NCI-H1930 (cell line): ENCODE measurements at regions not wholly inside any gene's neighbourhood (a gene's known extent, or its start where the extent isn't known, plus 50 kb on each side); places are given as distances from the start of the nearest gene placed in this dataset.
A peak's percentile ranks its signal among the peaks of the same experiment; 100 is the strongest.

Source experiments
- DNase-seq, 2 experiments: peaks; one replicate each; lab custom pipeline; 2025; lab: John Stamatoyannopoulos, UW

DNA sequence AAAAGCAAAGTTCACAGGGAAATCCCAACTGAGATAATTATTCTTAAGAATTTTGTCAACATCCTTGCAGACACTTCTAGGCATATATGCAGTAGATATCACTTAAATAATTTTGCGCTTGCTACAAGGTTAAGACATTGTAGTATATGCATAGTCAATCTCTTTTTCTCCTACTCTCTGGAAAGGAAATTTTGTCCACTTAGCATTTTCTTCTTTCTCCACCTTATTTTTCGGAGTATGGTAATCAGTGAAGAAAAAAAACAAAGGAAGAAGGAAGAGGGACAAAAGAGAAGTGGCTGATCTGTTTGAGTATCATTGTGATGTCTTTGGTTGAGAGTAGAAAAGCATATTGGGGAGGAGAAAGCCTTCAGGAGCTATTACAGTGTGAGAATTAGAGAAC is 104.6 kb downstream of the LACC1 start:
- no peak for DNase-seq

DNA sequence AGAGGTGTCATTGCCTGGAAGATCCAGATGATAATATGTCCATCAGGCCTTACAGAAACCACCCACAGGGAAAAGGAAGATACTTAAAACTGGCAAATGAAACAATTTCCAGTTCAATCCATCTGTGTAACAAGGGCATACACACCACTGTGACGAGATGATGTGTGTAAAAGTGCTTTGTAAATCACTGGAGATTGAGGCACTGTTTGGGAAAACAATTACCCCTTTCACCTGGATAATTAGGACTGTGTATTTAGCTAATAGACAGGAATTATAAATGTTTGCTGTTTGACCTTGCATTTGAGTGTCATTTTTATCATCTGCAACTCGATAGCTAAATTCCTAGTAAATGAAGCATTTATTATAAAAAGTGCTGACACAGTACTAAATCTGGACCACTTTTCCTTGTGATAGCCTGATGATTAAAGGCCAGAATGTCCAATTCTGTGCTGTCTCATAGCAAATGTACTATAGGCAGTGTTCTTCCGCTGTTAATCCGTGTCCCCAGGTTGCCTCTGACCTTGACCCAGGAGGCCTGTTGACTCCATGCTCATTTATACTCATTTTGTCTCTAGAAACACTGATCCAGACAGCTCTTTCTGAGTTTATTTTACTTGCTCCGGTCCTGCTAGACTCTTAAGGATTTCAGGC is 105.8 kb downstream of the LACC1 start:
- DNase-seq: peak; percentile 39 to 72

DNA sequence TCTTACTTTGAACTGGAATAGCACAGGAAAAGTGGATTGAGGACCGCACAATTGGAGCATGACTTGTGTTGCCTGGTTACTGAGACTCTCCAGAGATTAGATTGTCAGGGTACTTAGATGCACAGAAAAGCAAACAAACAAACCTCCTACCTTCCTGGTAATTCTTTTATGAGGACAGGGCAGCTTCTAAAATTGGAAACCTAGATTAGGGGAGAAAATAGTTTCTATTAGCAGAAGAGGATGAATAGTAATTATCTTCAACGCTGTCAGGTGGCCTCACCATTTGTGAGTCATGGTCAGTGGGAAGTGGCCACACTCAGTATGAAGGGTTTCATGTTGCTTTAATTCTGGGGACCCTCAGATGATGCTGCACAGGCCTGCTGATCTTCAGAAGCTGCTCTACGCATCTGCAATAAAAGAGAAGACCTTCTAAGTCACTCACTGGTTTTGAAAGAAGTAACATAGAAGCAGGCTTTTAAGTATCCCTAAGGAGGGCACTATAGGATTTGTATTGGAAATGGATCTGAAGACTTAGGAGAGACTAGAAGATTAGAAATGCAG is 106.8 kb downstream of the LACC1 start:
- DNase-seq: peak in 1 of 2 experiments; percentile 33

DNA sequence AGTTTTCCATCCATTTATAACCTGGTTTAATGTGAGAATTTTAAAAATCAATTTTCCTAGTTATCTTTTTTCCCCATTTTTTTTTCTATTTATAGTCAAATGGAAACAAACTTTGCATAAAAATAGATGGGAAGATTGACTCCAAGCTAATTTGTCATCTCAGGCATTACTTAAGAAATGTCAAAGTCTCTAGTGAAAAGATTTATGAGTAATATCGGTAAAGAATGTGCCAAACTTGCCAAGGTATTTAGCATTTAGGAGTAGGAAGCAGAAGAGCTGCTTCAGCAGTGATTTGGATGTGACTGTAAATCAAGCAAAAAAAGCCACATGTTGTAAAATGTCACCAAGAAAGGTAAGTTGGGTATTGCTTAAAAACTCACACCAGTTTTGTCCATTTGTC is 108.6 kb downstream of the LACC1 start:
- DNase-seq: no peak

DNA sequence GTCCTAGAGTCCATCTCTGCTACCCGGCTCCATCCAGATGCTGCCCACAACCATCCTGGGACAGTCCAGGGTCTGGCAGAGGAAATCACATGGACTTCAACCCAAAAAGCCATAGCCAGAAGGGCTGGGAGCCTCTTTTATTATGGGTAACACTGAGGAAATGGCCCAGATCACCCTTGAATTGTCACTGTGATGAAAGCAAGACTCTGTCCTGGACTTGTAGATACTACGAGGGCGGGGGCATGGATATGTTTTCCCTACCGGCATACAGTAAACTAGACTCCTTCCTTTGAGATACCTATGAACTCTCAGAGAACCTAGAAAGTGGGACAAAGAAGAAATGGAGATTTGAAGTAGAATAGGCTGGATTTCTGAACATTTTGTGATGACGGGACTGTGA is 110.3 kb downstream of the LACC1 start:
- DNase-seq: no peak

DNA sequence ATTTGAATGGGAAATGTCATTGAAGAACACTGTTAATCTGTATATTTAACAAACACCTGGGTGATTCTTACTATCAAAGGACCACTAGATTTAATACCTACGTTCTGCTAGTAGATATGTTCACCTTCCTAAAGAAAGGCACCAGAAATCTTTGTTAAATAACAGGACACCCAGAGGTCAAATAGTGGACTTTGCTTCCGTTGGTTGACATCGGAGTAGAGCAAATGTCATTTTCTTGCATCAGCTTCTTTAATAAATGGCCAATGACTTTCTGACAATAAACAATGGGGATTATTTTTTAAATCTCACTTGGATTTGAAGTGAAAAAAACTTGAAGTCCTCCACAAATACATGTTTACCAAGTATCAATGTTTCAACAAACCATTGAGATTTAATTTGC is 111.1 kb downstream of the LACC1 start:
- DNase-seq: no peak

DNA sequence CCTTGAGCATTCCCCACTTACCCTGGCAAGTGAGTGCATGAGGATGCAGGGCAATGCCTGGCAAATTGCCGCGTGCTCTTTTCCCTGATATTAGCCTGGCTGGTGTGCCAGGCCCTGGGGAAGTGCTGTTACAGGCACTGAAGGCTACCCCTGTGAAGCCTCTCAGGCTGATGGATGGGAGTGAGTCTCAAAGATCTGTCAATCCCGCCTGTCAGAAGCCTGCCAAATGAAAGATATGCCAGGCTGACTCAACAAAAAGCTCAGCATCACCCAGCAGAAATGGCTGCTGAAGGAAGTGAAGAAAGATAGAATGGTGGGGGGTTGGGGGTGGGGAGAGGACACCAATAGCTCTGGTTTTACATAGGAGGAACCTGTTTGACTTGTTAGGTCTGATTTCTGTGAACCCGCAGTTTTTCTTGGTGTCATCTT is 112.1 kb downstream of the LACC1 start:
- no peak for DNase-seq

DNA sequence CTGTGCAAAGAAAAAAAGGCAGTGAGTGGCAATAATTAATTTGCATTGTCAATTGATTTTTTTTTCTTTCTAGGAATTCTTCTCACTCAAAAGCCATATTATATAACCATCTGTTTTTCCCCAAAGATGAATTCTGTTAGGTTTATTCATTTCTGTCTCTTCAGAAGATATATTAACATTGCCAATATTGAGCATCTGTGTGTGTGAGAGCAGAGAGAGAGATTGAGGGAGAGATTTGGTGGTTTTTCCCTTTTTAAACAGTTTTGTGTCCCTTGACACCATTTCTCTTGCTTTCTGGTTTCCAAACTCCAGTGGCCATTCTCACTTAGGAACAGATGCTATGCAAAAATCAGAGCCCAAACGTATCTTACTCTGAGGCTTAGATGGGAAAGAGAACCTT is 112.5 kb downstream of the LACC1 start:
- no peak for DNase-seq

DNA sequence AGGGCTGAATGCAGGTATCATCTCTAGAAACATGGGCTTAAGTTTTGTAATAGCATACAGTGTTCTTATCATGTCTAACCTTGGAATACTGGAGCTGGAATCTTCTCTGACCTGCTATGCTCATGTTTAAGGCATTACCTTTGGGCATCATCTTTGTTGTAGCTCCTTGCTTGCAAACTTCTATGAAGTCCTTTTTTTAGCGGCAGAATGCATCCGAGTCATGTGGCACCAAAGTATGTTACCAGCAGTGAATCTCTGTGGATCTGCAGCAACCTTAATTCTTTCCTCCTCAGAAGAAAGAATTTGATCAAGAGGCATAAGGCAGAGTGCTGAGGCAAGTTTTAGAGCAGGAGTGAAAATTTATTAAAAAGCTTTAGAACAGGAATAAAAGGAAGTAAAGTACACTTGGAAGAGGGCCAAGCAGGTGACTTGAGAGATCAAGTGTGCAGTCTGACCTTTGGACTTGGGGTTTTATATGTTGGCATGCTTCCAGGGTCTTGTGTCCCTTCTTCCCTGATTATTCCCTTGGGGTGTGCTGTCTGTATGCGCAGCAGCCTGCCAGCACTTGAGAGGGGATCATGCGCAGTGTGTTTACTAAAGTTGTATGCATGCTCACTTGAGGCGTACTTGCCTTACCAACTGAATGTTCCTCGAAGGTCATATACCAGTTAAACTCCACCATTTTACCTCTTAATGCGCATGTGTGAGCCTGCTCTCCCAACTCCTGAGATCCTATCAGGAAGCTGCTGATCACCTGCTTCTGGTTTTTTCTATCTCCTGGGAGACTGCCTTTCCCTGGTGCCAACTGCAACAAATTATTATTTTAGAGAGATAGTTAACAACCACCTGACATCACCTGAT is 115.5 kb downstream of the LACC1 start:
- DNase-seq: no peak

DNA sequence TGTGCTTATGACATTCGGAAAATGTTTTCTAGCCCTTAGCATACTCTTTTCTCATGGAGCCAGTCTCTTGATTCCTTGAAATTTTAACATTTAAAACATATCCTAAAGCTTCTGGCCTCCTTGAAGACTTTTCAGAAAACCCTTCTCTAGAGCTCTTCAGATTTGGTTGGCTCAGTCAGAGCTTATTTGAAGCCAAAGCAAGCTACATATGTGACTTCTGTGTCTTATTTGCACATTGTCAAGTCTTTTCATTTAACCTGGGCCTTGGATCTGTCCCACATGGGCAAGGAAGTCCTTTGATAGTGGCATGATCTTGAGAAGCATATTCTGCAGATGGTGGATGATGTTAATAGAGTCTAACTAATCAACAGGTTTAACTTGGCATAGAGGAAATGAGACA is 116.5 kb downstream of the LACC1 start:
- DNase-seq: no peak

DNA sequence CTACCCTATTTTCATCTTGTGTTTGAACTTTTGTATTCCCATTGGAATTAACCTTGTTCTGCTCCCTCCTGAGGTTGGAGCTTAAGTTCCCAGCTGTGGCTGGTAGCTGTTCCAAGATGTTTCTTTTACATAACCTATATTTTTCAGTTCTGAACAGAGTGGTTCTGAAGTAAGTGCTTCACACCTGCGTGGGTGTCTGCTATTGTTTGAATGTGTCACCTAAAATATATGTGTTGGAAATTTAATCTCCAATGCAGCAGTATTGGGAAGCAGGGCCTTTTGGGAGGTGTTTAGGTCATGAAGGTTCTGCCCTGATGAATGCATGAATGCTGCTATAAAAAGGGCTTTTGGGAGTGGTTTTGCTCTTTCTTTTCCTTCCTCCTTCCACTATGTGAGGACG is 123.8 kb downstream of the LACC1 start:
- DNase-seq: no peak

DNA sequence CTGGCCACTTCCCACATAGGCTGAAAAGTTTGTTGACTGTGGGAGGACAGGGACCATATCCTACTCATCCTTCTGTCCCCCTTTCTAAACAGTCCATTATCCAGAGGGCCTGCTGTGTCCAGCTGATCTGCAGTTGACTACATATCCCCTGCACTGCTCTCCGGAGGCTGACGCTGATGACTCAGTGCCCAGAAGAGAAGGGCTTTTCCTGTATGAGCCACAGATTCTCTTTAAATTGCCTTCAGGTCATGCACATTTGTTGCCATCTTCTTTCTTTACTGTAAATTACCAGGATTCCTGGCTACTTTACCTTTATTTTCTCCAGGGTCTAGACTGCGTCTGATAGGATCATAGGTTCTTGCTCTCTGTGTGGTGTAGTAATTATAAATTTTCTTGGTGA is 125.2 kb downstream of the LACC1 start:
- DNase-seq: no peak

DNA sequence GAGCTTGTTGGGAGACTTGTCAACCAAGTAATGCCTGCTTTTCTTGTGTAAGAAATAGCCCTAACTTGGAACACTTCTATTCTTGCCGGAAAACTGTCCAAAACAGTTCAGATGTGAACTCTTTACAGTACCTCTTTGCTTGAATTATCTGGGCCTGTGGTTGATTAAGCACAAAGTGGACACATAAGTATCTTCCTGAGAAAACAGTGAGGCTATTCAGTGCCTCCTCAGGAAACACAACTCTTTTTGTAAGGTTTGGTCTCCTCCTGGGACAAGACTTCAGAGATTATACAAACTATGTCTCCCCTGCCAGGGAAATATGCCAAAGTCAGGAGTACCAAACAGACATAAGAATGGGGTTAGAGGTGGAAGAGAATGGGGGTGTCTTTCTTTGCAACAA is 127.7 kb downstream of the LACC1 start:
- no peak for DNase-seq

DNA sequence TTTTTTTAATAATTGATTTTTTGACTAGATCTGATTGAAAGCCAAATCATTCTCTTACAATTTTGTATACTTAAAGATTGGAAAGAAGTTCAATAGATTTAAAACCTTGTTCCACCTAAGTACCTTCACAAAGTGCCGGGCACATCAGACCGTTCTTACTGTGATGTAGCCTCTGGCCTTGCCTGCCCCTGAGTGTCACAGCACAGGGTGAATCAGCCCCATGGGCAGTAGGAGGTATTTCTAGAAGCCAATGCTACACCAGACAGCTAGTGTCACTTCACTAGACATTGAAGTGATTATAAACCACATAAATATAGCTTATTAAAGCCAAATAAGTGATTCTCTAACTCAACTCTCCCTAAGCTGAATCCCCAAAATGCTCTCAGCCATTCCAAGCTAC is 131.3 kb downstream of the LACC1 start:
- no peak for DNase-seq

DNA sequence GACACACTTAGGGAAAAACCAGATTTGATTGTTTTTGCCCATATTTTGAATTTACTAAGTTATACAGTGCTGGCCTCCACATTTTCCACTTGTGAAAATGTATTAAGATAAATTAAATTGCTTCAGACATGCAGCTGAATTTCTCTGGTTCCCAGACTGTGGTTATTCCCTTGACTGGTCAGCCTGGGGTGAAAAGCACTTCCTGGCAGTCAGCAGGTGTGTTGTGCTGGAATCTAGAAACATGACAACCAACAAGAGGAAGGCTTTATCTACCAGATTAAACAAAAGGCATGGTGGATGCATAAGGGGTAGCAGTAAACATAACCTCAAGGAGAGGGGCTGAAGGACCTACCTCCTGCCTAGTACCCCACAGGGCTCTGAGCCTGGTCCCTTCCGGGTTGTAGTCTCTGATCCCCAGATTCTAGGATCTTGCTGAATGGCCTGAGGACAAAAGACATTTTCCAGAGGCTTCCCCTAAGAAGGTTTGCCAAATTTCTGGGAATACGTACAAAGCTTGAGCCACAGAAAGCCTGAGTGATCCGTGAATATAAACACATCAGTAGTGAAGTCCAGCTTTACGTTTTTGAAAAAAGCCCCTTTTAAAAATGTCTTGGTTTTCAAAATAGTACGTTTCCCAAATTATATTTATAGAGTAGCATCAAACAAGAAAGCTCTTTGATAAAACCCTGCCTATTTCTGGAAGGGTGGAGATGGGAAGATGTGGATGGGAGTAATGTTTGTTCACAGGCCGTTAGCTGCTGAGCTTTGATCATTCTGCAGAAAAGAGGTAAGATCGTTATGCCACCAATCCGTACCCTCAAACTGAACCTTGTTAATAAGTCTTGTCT is 133.4 kb downstream of the LACC1 start:
- no peak for DNase-seq

DNA sequence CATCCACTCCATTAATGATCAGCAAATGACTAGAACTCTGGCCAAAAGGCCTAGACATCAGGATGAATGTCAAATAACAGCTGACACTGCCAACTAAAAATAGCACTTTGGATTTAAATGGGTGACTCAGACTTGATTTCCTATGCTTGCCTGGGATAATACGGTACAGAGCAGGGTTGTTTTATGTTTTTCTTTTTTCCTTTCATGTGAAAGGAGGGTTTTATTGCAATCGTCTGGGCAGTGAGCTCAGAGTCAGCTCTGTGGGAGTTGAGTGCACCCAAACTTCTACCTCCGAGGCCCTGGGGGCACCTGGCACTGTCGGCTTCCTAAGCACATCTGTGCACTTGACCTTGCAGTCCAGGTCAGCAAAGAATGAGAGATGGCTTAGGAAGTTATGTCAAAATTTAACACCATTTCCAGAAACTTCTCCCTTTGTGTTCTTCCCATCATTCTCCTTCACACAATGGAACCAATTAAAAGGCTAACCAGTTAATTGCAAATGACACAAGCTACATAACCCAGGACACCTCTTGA is 134.1 kb downstream of the LACC1 start:
- no peak for DNase-seq

DNA sequence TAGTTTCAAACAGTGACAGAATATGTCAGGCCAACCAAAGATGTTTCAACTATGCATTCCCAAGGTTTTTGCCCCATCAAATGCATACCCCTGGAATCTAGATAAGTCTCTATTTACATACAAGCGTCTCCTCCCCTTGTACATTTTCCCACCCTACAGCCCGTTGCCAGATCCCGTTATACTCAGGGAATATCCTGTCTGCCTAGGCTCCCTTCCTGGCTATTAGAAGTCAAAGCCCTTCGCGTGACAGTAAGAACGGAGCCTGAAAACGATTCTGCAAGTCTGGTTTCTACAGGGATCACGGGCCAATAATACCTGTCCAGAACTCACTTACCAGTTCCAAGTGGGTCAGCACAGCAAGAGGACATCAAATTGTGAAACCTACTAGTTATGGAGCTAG is 134.8 kb downstream of the LACC1 start:
- no peak for DNase-seq

DNA sequence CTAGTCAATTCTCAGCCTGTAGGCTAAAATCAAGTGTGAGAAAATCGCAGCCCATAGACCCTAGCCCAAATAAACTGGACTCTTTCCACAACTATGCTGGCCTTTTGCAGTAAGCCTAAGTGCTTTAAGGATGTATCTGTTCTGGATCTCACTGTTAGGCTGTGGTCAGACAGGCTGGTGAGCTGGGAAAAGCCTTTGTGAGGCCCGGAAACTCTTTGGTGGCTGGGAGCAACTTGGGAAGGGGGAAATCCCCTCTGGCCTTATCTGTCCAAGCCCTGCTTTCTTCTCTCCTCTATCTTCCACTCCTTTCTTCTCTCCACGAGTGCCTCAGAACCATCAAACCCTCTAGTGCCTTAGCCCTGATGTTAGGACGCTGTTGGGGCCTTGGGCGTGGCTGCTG is 135.4 kb downstream of the LACC1 start:
- DNase-seq: no peak

DNA sequence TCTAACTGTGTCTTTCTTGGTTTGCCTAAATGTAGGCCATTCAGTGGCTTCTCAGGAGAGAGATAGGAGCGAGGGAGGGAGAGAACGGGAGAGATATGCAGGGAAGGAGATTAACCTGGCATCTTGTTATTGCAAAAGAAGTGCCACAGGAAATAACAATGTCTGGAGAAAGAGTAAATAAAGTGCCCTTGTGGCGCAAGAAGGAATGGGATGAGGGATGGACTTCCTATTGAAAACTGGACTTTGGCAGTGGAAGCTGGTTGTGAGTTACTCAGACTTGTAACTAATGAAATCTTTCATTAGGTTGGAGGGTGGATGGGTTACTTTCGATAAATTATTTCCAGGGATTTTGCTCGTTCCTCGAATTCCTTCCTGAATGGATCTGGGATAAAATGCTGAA is 136.1 kb downstream of the LACC1 start:
- no peak for DNase-seq

DNA sequence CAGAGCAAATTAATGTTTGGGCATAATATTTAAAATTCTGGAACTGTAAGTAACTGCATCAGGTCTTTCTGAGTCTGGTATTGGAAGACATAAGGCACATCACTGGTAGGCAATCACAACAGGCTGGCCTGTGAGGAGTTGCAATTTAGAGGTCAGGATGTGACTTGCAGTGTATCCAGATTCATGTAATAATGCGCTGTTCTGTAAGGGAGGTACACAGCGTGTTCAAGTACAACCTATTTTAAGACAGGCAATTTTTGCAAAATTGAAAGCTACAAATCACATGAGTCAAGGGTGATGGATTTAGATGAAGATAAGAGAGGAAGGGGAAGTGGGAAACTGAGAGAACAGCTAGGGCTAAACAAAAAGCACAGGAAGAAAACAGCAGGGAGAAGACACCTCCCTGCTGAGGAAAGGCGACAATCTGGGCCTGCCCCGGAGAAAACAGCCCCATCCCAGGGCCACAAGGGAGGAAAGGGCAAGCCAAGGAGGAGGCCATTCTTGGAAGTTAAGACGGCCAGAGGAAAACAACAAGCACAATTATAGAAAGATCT is 138.1 kb downstream of the LACC1 start:
- DNase-seq: no peak

DNA sequence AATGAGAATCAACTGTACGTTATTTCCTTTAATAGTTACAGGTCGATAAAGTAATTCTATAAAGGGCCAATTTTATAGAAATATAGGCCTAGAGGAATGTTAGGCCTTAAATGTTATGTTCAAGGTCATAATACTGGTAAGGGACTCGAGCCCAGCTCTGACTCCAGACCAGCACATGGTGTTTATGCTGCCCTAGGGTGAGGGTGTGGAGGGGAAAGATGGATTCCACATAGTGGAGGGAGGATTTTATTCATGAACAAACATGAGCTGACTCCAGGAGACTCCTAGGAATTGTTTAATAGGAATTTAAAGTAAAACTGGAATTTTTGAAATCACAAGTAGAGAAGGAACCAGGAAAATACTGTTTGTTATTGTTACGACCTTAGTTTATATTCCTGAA is 139.9 kb downstream of the LACC1 start:
- DNase-seq: no peak

DNA sequence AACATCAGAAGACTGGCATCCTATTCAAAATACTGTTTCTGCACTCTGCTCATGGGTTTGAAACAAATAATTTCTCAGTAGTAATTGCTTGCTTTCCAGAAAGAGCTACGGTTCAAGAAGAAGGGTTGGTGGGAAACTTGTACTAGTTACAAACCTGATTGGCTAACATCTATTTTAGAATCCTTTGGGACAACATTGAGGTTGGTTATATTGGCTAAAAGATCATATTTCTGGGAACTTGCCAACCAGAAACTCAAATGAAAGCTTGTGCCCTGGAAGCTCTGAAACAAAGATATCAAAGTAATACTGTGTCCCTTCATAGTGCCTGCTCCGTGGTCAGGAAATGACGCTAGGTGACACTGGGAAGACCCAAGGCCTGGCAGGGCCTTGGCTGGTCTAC is 141.7 kb downstream of the LACC1 start:
- DNase-seq: no peak
